BLaER1 treated with 17β-estradiol and CSF1 and Interleukin-3, amounts not matched to agents 10 nM and 100 nM (cell line): ENCODE measurements at regions not wholly inside any gene's neighbourhood (a gene's known extent, or its start where the extent isn't known, plus 50 kb on each side); places are given as distances from the start of the nearest gene placed in this dataset.

ENCODE experiments used
- H3K27ac ChIP-seq, 11 experiments: shearing (Covaris generic); formaldehyde crosslinking; 2 replicates each; pipeline ENCODE4 v1.8.1; 2022
- H3K27me3 ChIP-seq, 11 experiments: shearing (Covaris generic); formaldehyde crosslinking; 2 replicates each; pipeline ENCODE4 v1.8.1; 2022
- H3K36me3 ChIP-seq, 11 experiments: shearing (Covaris generic); formaldehyde crosslinking; 2 replicates each; pipeline ENCODE4 v1.8.1; 2022
- H3K4me1 ChIP-seq, 10 experiments: shearing (Covaris generic); formaldehyde crosslinking; 2 replicates each; pipeline ENCODE4 v1.8.1; 2022
- H3K4me2 ChIP-seq, 11 experiments: shearing (Covaris generic); formaldehyde crosslinking; 2 replicates each; pipeline ENCODE4 v1.8.1; 2022
- H3K4me3 ChIP-seq, 10 experiments: shearing (Covaris generic); formaldehyde crosslinking; 2 replicates each; pipeline ENCODE4 v1.8.1; 2022
- H3K9ac ChIP-seq, 11 experiments: shearing (Covaris generic); formaldehyde crosslinking; 2 replicates each; pipeline ENCODE4 v1.8.1; 2022
- H3K9me3 ChIP-seq, 11 experiments: shearing (Covaris generic); formaldehyde crosslinking; replicated peaks in 1 of 11; 2 replicates each; pipeline ENCODE4 v1.8.1; 2022
- H4K20me1 ChIP-seq, 11 experiments: shearing (Covaris generic); formaldehyde crosslinking; 2 replicates each; pipeline ENCODE4 v1.8.1; 2022
- Cebpa-rat ChIP-seq, 11 experiments: shearing (Covaris generic); IDR thresholded peaks; 2 replicates each; pipeline ENCODE4 v1.8.1; 2022

- no peaks in the 10 kb centered on the region for H4K20me1 ChIP-seq
- H3K27me3 ChIP-seq = no peaks in the 10 kb centered on the region
- H3K4me3 ChIP-seq = no peak overlapping the region
- no peak for TF ChIP-seq Cebpa-rat (IDR thresholded peaks at IDR 0.05)
- H3K36me3 ChIP-seq = no peaks in the 10 kb centered on the region
- H3K4me1 ChIP-seq = no peaks in the 10 kb centered on the region
- no peak overlapping the region for H3K27ac ChIP-seq
- no peak overlapping the region for H3K9ac ChIP-seq
- no peaks in the 10 kb centered on the region for H3K9me3 ChIP-seq
- no peak overlapping the region for H3K4me2 ChIP-seq
Observed at GRCh38 chr5:171528036-171528435, 108.6 kb downstream of the FGF18 start.

DNA sequence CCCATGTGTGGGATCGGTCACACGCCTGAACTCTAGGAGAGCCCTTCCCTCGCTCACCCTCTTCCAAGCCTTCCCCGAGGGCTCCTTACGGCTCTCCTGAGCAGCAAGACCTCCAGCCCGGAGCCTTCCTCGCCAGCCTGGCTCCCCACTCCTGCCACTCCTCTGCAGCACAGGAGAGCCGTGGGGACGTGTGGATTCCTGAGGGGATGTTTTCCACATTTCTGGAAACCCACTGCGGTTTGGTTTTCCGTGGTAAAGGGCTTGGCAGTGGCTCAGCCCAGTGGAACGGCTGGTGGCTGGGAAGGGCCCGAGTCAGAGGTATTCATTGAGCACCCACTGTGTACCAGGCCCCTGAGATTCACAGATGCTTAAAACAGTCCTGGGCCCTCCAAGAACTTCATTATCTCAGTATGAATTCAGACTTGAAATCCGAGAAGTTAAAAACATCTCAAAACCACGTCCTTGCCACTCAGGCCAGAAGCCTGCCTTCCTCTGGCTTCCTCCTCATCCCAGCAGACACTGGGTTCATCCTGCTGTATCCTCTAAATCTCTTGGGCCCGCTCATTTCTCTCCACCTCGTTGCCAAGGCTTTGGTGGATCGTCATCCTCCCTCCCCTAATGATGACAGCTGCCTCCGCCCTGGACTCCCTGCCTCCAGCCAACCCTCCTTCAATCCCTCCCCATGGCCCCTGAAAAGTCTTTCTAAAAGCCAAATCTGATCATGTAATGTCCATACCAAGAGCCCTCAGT lies 109.6 kb downstream of the FGF18 start:
- Histone ChIP-seq H3K4me1 (no peaks in the 10 kb centered on the region), H3K9ac (no peak overlapping the region), H3K36me3 (no peaks in the 10 kb centered on the region), H3K9me3 (no peaks in the 10 kb centered on the region), H4K20me1 (no peaks in the 10 kb centered on the region), H3K27ac (no peak overlapping the region), H3K4me3 (no peak overlapping the region), H3K27me3 (no peaks in the 10 kb centered on the region), H3K4me2 (no peak overlapping the region)
- no peak for TF ChIP-seq Cebpa-rat (IDR thresholded peaks at IDR 0.05)

- no peak overlapping the region for H3K27ac ChIP-seq
- H3K4me2 ChIP-seq = no peak overlapping the region
- no peaks in the 10 kb centered on the region for H4K20me1 ChIP-seq
- H3K36me3 ChIP-seq = no peaks in the 10 kb centered on the region
- H3K4me3 ChIP-seq = no peak overlapping the region
- no peaks in the 10 kb centered on the region for H3K4me1 ChIP-seq
- no peak for TF ChIP-seq Cebpa-rat (IDR thresholded peaks at IDR 0.05)
- no peaks in the 10 kb centered on the region for H3K27me3 ChIP-seq
- H3K9ac ChIP-seq = no peak overlapping the region
- no peaks in the 10 kb centered on the region for H3K9me3 ChIP-seq
Observed at GRCh38 chr5:171531638-171532037, 112.2 kb downstream of the FGF18 start.

GRCh38 chr5:171533153-171533552 lies 113.7 kb downstream of the FGF18 start:
- TF ChIP-seq Cebpa-rat (IDR thresholded peaks at IDR 0.05) = no peak
- Histone ChIP-seq H3K4me3 (no peak overlapping the region), H4K20me1 (no peaks in the 10 kb centered on the region), H3K9me3 (no peaks in the 10 kb centered on the region), H3K4me1 (no peaks in the 10 kb centered on the region), H3K9ac (no peak overlapping the region), H3K4me2 (no peak overlapping the region), H3K36me3 (no peaks in the 10 kb centered on the region), H3K27ac (no peak overlapping the region), H3K27me3 (no peaks in the 10 kb centered on the region)

DNA sequence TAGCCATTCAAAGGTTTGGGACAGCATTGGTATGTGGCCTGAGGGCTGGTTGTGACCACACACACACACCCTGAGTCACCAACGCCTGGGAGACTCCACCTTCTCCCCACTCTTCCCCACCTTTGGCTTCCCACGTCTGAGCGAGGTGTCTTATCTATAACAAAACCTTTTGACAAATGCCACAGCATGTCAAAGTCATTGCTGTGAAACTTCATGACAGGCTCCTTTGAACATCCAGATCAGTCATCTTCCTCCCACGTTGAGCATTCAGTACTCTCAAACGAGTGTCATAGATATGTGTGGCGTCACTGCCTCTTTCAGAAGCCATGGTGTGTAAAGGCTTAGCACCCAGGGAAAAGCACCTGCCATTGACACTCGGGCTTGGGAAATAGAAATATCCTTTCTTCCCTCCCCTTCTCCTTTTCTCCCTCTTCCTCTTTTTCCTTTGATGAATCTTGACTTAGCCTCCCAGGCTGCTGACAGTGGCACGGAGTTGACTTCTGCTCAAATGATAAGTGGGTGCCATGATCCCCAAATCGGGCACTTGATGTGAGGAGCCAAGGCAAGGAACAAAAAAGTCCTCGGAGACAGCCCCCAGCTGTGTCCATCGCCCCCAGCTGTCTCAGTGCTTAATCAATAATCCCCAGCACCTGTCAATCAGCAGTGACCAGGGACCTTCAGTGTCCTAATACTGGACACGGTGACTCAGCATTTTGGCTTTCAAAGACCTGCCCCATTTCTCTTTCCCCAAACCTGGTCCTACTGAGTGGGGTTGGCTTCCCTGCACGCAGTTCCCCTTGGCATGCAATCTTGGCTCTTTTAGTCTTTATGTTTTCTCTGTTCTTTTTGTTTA lies 114.8 kb downstream of the FGF18 start:
- TF ChIP-seq Cebpa-rat (IDR thresholded peaks at IDR 0.05) = no peak
- Histone ChIP-seq H3K27me3 (no peaks in the 10 kb centered on the region), H3K36me3 (no peaks in the 10 kb centered on the region), H3K4me1 (no peaks in the 10 kb centered on the region), H3K4me2 (no peak overlapping the region), H3K9me3 (no peaks in the 10 kb centered on the region), H4K20me1 (no peaks in the 10 kb centered on the region), H3K27ac (no peak overlapping the region), H3K9ac (no peak overlapping the region), H3K4me3 (no peak overlapping the region)

DNA sequence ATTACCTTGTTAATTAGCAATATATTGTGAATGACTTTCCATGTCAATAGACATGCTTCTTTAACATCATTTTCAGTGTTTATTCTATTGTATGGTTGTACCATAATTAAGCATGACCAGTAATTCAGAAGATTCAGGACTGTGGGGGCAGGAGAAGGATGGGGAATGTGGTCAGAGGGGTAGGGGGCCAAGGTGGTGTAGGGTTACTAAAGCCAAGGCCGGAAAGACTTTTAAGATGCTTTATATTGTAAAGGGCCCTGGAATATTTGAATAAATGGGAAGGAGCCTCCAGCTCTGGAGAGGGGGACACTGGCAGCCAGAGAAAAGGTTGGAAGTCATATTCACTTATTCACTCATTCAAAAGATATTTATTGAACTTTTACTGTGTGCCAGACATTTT lies 115.7 kb downstream of the FGF18 start:
- Histone ChIP-seq H3K36me3 (no peaks in the 10 kb centered on the region), H3K9ac (no peak overlapping the region), H3K27ac (no peak overlapping the region), H3K27me3 (no peaks in the 10 kb centered on the region), H3K4me2 (no peak overlapping the region), H3K4me3 (no peak overlapping the region), H3K9me3 (no peaks in the 10 kb centered on the region), H4K20me1 (no peaks in the 10 kb centered on the region), H3K4me1 (no peaks in the 10 kb centered on the region)
- TF ChIP-seq Cebpa-rat (IDR thresholded peaks at IDR 0.05) = no peak

GRCh38 chr5:171537070-171537849 lies 117.8 kb downstream of the FGF18 start:
- no peaks in the 10 kb centered on the region for H3K4me1 ChIP-seq
- no peaks in the 10 kb centered on the region for H3K36me3 ChIP-seq
- H4K20me1 ChIP-seq = no peaks in the 10 kb centered on the region
- H3K9me3 ChIP-seq = no peaks in the 10 kb centered on the region
- H3K4me2 ChIP-seq = no peak overlapping the region
- H3K9ac ChIP-seq = no peak overlapping the region
- no peaks in the 10 kb centered on the region for H3K27me3 ChIP-seq
- H3K4me3 ChIP-seq = no peak overlapping the region
- no peak for TF ChIP-seq Cebpa-rat (IDR thresholded peaks at IDR 0.05)
- no peak overlapping the region for H3K27ac ChIP-seq

DNA sequence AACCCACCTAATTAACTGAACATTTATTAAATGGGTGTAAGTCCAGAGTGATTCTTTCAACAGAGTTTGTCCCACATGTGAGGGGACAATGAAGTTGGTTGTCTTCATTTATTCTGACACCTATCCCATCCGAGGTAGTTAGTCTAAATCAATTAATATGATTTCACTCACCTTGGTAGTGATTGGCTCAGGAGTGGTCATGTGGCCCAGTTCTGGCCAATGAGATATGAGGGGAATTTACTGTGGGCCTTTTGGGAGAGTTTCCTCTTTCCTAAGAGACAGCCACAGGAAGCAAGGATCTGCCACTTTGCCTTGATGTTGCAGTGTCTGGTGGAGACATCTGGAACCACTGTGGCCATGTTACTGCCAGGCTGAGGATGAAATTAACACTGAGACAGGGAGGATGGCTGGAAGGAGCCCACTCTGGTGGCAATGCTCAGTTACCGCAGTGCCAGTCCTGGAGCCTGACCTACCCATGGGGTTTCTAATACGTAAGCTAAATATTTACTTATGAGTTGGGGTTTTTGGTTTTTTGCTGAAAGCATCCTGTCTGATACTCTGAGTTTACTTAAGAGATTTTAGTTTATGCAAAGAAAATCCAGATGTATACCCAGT lies 118.6 kb downstream of the FGF18 start:
- Histone ChIP-seq H3K36me3 (no peaks in the 10 kb centered on the region), H3K9ac (no peak overlapping the region), H3K27ac (no peak overlapping the region), H4K20me1 (no peaks in the 10 kb centered on the region), H3K27me3 (no peaks in the 10 kb centered on the region), H3K9me3 (no peaks in the 10 kb centered on the region), H3K4me2 (no peak overlapping the region), H3K4me3 (no peak overlapping the region), H3K4me1 (no peaks in the 10 kb centered on the region)
- TF ChIP-seq Cebpa-rat (IDR thresholded peaks at IDR 0.05) = no peak

DNA sequence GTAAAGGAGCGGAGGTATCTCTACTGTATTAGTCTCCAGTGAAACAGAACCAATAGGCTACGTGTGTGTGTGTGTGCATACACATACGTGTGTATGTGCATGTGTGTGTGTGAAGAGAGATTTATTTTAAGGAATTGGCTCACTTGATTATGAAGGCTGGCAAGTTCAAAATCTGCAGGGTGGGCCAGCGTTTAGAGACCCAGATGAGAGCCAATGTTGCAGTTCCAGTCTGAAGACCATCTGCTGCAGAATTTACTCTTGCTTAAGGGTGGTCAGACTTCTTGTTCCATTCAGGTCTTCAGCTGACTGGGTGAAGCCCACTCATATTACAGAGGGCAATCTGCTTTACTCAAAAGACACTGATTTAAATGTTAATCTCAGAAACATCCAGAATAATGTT lies 119.2 kb downstream of the FGF18 start:
- H3K9ac ChIP-seq = no peak overlapping the region
- no peak overlapping the region for H3K27ac ChIP-seq
- no peaks in the 10 kb centered on the region for H3K4me1 ChIP-seq
- H3K4me3 ChIP-seq = no peak overlapping the region
- no peaks in the 10 kb centered on the region for H4K20me1 ChIP-seq
- no peak overlapping the region for H3K4me2 ChIP-seq
- no peaks in the 10 kb centered on the region for H3K36me3 ChIP-seq
- no peak for TF ChIP-seq Cebpa-rat (IDR thresholded peaks at IDR 0.05)
- H3K27me3 ChIP-seq = no peaks in the 10 kb centered on the region
- H3K9me3 ChIP-seq = no peaks in the 10 kb centered on the region
